ENCODE measurements at regions not wholly inside any gene's neighbourhood (a gene's known extent, or its start where the extent isn't known, plus 50 kb on each side); places are given as distances from the start of the nearest gene placed in this dataset.

- no peak for DNase-seq (ENCODE audit: low read depth)
Measured at GRCh38 chr18:25724121-25724520, 366.3 kb downstream of the SS18 start.

DNA sequence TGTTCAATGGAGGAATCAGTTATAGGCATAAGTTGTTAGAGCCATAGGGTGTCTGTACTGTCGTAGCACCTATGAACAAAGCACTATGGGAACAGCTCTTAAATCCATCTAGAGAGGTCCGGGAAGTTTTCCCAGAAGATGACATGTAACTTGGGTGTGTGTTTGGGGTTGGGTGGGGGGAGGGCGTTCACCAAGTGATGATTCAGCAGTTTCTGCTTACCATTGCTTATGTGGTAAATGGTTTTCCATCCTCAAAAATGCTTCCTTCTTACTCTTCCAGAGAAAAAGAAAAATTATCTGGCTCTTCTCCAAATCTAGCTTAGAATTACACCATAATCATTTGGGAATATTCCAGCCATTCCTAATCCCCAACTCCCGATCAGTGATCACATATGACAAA is 361.1 kb upstream of the ZNF521 start:
- DNase-seq (ENCODE audit: low read depth): no peak

DNA sequence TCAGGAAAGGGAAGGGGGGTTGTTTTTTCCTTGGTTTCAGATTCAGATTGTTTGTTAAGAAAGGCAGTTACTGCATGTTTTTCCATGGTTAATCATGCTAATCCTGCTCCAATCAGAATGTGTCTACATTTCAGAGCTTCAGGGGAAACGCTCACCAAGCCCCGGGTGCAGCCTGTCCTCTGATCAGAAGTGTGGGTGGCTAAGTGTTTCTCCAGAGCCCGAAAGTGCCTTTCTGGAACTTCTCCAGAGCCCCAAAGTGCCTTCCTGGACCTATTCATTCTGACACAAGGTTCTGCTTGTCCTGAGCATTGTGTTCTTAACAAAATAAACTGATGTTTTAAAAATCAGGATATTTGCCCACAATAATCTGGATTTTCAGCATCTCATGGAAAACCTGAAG is 359.0 kb upstream of the ZNF521 start:
- no peak for DNase-seq (ENCODE audit: low read depth)

DNA sequence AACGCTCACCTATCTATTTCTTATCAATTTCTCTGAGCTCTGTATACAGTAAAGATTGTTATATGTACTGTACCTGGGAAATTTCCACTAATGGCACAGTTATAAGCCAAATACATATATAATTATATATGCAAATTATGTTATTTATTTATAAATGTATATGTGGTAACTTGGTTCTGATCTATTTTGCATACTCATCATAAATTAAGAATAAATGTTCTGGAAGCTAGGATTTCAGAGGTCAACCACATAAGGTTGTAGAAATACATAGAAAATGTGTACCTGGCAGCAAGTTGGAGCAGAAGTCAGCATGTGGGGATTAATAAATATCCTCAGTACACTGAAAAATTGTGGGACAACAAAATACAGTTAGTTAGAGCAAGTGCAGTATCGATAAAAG is 353.7 kb upstream of the ZNF521 start:
- no peak for DNase-seq (ENCODE audit: low read depth)

GRCh38 chr18:25704494-25704893 is 352.5 kb upstream of the ZNF521 start:
- DNase-seq (ENCODE audit: low read depth): no peak

DNA sequence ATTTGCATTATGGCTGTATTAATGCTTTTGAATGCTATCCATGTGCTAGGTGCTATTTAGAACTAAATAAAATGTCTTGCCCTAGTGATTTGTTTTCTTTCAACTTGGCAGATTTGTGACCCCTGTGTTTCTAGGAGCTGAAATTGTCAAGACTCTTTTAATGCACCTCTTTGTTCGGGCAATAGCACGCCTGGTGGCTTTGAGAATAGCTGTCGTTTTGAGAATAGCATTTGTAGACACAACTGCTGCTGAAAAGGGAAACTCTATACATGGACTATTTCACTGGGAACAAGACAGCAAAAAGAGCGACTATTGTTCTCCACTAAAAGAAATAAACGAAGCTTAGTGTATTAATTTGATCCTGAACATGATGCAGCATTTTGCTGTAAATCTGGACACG is 352.1 kb upstream of the ZNF521 start:
- no peak for DNase-seq (ENCODE audit: low read depth)

DNA sequence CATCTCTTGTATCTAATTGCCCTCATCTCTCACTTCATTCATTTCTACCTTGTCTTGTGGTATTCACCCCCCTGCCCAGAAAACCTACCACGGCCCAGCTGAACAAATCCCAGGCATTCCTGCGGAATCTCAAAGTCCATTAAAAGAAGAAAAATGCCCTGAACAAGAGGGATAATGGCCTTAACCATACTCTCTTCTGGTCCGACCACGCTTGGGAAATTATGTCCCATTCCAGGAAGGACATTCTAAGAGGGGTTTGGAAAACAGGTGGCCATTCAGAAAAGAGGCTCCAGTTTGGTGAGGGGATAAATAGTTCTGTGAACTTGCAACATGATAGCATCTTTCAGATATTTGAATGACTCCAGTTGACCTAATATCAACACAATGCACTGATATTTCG is 349.9 kb upstream of the ZNF521 start:
- DNase-seq (ENCODE audit: low read depth): no peak

DNA sequence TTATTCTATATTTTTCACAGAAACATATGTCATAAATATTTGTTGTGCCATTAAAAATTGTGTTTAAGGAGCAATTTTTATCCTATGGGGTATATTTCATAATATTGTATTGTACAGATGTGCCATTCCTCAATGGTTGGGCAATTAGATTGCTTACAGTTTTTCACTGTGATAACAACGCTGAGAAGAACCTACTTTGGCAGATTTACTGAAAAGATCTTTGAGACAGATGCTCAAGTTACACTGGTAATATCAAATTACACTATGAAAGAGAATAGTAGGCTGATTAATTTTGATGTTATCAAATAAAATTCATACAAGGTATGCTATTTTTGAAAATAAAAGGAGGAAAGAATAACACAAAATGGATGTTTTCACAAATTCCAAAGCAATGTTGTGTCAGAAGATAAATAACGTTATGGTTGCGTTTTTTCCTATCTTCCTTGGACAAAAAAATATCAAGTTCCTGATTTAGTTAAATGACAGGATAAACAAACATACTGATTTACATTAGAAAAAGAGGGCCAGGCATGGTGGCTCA is 335.1 kb upstream of the ZNF521 start:
- no peak for DNase-seq (ENCODE audit: low read depth)

- no peak for DNase-seq (ENCODE audit: low read depth)
Measured at GRCh38 chr18:25685088-25685487, 333.1 kb upstream of the ZNF521 start.

- no peak for DNase-seq (ENCODE audit: low read depth)
Measured at GRCh38 chr18:25679491-25679890, 327.5 kb upstream of the ZNF521 start.

GRCh38 chr18:25678221-25678620 is 326.3 kb upstream of the ZNF521 start:
- DNase-seq (ENCODE audit: low read depth): no peak

GRCh38 chr18:25675123-25675850 is 323.3 kb upstream of the ZNF521 start:
- DNase-seq (ENCODE audit: low read depth): no peak

- DNase-seq (ENCODE audit: low read depth): no peak
Measured at GRCh38 chr18:25674183-25674582, 322.2 kb upstream of the ZNF521 start.

- no peak for DNase-seq (ENCODE audit: low read depth)
Measured at GRCh38 chr18:25672490-25672889, 320.5 kb upstream of the ZNF521 start.

GRCh38 chr18:25669741-25670140 is 317.8 kb upstream of the ZNF521 start:
- no peak for DNase-seq (ENCODE audit: low read depth)

- no peak for DNase-seq (ENCODE audit: low read depth)
Measured at GRCh38 chr18:25662272-25662671, 310.3 kb upstream of the ZNF521 start.

DNA sequence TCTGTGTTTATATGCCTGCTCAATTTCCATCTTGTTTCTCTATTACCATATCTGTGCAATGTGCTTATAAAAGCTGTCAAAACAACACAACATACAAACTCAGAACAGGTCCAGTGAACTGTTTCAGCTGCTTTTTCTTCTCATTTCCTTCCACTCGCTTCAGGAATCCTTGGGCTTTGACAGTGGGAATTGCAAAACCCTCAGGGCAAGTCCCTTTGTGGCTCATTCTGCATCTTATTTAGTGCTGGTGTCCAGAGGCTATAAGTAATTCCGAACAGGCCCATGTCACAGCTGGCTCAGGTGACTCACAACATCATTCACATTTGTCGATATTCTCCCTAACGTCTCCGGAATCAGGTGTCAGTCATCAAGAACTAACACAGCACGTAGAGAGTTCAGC is 309.9 kb upstream of the ZNF521 start:
- DNase-seq (ENCODE audit: low read depth): no peak

DNA sequence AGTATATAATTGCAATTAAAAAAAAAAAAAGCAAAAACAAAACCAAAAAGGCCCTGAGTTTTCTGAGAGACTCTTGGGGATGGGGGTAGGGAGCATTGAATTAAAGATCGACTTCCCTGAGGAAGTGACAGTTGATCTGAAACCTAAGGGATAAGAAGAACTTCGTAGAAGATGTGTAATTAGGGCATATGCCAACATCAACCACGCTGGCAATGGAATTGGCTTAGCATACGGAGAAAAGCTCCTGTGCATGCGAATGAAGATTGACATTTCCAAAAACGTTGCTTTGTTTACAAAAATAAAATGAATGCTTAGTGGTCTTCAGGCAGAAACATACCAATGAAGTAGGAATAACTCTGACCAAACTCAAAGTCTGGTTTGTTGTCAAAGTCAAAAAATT is 307.6 kb upstream of the ZNF521 start:
- DNase-seq (ENCODE audit: low read depth): no peak

DNA sequence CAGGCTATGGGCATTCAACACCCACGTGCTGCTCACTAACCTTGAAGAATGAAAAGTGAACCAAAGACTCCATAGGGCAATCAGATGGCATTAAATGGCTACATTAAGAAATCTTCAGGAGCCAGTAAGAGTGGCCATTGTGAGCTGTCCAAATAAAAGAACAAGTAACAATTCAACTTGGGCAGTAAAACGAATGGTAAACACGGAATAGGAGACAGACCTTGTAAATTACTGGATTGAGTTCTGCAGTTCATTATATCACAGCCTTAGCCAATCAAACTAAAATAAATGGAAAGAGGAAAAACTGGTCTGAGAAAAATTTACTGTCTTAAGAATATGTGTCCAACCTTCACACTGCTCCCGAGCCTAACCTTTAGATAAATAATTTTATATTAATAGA is 306.5 kb upstream of the ZNF521 start:
- DNase-seq (ENCODE audit: low read depth): no peak

GRCh38 chr18:25651553-25651952 is 299.6 kb upstream of the ZNF521 start:
- DNase-seq (ENCODE audit: low read depth): no peak

DNA sequence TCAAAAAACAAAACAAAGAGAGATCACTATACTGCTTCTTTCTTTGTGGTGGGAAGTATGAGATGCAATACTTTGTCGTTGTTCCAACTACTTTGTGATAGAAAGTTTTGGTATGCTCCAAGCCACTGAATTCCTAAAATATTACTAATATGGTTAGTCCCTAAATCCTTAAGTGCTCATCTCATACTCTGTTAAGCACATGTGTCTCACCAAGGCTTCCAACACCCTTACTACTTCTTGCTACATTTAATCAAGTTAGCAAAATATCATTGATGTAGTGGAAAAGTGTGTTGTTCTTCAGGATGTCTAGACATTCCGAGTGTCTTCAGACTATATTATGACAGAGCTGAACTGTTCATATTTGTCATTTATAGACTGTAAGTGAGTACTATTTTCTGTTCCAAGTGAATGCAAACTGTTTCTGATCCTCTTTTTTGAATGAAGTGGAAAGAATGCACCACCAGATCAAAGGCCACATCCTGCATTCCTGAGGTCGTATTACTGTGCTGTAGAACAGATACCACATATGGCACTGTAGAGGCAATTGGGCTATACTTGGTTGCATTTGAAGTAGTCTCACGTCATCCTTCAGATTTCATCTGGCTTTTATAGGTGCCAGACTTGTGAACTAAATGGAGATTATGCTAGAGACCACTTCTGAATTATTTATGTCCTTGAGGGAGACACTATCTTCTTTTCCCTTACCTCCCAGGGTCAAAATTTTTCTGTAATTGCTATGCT is 298.4 kb upstream of the ZNF521 start:
- no peak for DNase-seq (ENCODE audit: low read depth)

DNA sequence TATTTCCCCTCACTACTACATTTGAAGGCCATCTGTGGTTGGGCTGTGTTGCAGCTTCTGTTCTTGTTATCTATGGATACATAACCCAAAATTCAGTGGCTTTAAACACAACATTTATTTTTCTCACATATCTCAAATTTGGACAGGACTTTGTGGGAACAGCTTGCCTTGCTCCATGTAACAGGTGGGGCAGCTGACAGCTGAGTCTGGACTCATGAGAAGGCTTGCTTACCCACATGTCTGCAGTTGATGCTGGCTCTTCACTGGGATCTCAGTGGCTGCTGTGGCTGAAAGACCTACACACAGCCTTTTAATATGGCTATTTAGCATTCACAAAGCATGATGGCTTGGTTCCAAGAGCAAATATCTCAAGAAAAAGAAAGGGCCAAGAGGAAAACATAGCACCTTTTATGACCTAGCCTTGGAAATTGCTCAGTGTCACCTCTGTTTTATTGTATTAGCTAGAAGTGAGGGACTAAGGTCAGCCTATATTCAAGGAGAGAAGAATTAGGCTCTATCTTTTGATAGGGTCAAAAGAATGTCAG is 296.8 kb upstream of the ZNF521 start:
- no peak for DNase-seq (ENCODE audit: low read depth)

DNA sequence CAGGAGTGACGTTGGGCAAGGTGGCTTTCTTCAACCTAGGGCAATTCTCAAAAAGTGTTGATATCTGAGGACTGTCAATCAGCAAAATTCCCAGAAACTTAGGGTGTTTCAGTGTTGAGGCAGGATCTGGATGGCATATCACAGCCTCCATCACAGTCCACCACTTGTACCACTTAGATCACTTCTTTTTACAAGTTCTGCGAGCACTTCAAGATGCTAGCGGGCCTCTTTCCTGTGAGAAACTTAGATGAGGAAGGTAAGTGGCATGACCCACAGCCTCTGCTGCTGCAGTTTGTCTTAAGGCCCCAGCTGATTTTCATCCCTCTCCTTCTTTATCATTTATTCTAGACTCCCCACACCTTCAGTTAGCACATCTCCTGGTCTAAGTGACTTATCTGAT is 295.4 kb upstream of the ZNF521 start:
- no peak for DNase-seq (ENCODE audit: low read depth)

Measured in activated T-cell treated with anti-CD3 and anti-CD28 coated beads for 24 hours (primary cell).